ENCODE measurements at regions not wholly inside any gene's neighbourhood (a gene's known extent, or its start where the extent isn't known, plus 50 kb on each side); places are given as distances from the start of the nearest gene placed in this dataset.

GRCh38 chr20:58086763-58087561 is 141.5 kb downstream of the ANKRD60 start:
- Mint-ChIP-seq H3K27ac (peak overlapping the region; percentile 20 to 54 (median 23)), H3K27me3 (ENCODE audit: low read depth) (peaks cover 8% of the 10 kb centered on the region), H3K36me3 (ENCODE audit: low read depth) (no peaks in the 10 kb centered on the region), H3K4me3 (no peak overlapping the region), H3K4me1 (peaks cover 24% of the 10 kb centered on the region), H3K9me3 (peaks cover 3% of the 10 kb centered on the region)
- TF ChIP-seq CTCF (IDR thresholded peaks at IDR 0.05; ENCODE audit: unreplicated experiment in 3 of 3) = peak; percentile 70 to 82 (median 73)

- Mint-ChIP-seq H3K36me3 (ENCODE audit: low read depth) (no peaks in the 10 kb centered on the region), H3K9me3 (peaks cover 3% of the 10 kb centered on the region), H3K4me1 (peaks cover 29% of the 10 kb centered on the region), H3K4me3 (no peak overlapping the region), H3K27ac (peak overlapping the region; percentile 43 to 70 (median 67)), H3K27me3 (ENCODE audit: low read depth) (peaks cover 4% of the 10 kb centered on the region)
- TF ChIP-seq CTCF (IDR thresholded peaks at IDR 0.05; ENCODE audit: unreplicated experiment in 3 of 3) = no peak
Observed at GRCh38 chr20:58084966-58085365, 143.5 kb downstream of the ANKRD60 start.

- Mint-ChIP-seq H3K27me3 (ENCODE audit: low read depth) (peaks cover 4% of the 10 kb centered on the region), H3K9me3 (peaks cover 3% of the 10 kb centered on the region), H3K4me1 (peaks cover 30% of the 10 kb centered on the region), H3K27ac (peak overlapping the region in 1 of 3 experiments; percentile 67), H3K4me3 (no peak overlapping the region), H3K36me3 (ENCODE audit: low read depth) (no peaks in the 10 kb centered on the region)
- no peak for TF ChIP-seq CTCF (IDR thresholded peaks at IDR 0.05; ENCODE audit: unreplicated experiment in 3 of 3)
Observed at GRCh38 chr20:58084566-58084965, 143.9 kb downstream of the ANKRD60 start.

GRCh38 chr20:58081846-58082245 is 146.6 kb downstream of the ANKRD60 start:
- H3K9me3 Mint-ChIP-seq = peaks cover 5% of the 10 kb centered on the region
- H3K4me1 Mint-ChIP-seq = peaks cover 33% of the 10 kb centered on the region
- TF ChIP-seq CTCF (IDR thresholded peaks at IDR 0.05; ENCODE audit: unreplicated experiment in 3 of 3) = no peak
- peaks cover 4% of the 10 kb centered on the region for H3K27me3 Mint-ChIP-seq (ENCODE audit: low read depth)
- H3K36me3 Mint-ChIP-seq (ENCODE audit: low read depth) = no peaks in the 10 kb centered on the region
- H3K27ac Mint-ChIP-seq = peak overlapping the region; percentile 63 to 82 (median 81)
- no peak overlapping the region for H3K4me3 Mint-ChIP-seq

- Mint-ChIP-seq H3K4me3 (peak overlapping the region in 2 of 3 experiments; percentile 37 to 62), H3K4me1 (peaks cover 46% of the 10 kb centered on the region), H3K9me3 (peaks cover 2% of the 10 kb centered on the region), H3K27ac (peak overlapping the region; percentile 96 to 100 (median 96)), H3K27me3 (ENCODE audit: low read depth) (peaks cover 8% of the 10 kb centered on the region), H3K36me3 (ENCODE audit: low read depth) (no peaks in the 10 kb centered on the region)
- no peak for TF ChIP-seq CTCF (IDR thresholded peaks at IDR 0.05; ENCODE audit: unreplicated experiment in 3 of 3)
Observed at GRCh38 chr20:58078741-58079522, 149.5 kb downstream of the ANKRD60 start.
